PC-9 (cell line): ENCODE measurements at regions not wholly inside any gene's neighbourhood (a gene's known extent, or its start where the extent isn't known, plus 50 kb on each side); places are given as distances from the start of the nearest gene placed in this dataset.

Experiments
- EZH2 ChIP-seq: fragments of 200-600 bp; sonication (generic); IDR thresholded peaks from 2 replicates; pipeline ENCODE4 v1.8.0; 2017; ENCODE audit warnings: antibody characterized with exemption, low read depth
- TF ChIP-seq, protein P1 (sequence below): fragments of 200-600 bp; sonication (generic); conservative IDR thresholded peaks from 2 replicates; pipeline ENCODE4 v1.6.1; 2017; ENCODE audit warnings: mixed run types, antibody characterized with exemption, mild to moderate bottlenecking, moderate library complexity

- no peak for TF ChIP-seq EZH2
- TF ChIP-seq, protein P1, sequence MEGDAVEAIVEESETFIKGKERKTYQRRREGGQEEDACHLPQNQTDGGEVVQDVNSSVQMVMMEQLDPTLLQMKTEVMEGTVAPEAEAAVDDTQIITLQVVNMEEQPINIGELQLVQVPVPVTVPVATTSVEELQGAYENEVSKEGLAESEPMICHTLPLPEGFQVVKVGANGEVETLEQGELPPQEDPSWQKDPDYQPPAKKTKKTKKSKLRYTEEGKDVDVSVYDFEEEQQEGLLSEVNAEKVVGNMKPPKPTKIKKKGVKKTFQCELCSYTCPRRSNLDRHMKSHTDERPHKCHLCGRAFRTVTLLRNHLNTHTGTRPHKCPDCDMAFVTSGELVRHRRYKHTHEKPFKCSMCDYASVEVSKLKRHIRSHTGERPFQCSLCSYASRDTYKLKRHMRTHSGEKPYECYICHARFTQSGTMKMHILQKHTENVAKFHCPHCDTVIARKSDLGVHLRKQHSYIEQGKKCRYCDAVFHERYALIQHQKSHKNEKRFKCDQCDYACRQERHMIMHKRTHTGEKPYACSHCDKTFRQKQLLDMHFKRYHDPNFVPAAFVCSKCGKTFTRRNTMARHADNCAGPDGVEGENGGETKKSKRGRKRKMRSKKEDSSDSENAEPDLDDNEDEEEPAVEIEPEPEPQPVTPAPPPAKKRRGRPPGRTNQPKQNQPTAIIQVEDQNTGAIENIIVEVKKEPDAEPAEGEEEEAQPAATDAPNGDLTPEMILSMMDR: no peak
Measured at GRCh38 chr12:42916143-42916542, 326.6 kb upstream of the PRICKLE1 start.
